ENCODE measurements at regions not wholly inside any gene's neighbourhood (a gene's known extent, or its start where the extent isn't known, plus 50 kb on each side); places are given as distances from the start of the nearest gene placed in this dataset.

- no peak for DNase-seq
Measured at GRCh38 chr7:10804770-10805169, 168.9 kb upstream of the PHF14 start.

DNA sequence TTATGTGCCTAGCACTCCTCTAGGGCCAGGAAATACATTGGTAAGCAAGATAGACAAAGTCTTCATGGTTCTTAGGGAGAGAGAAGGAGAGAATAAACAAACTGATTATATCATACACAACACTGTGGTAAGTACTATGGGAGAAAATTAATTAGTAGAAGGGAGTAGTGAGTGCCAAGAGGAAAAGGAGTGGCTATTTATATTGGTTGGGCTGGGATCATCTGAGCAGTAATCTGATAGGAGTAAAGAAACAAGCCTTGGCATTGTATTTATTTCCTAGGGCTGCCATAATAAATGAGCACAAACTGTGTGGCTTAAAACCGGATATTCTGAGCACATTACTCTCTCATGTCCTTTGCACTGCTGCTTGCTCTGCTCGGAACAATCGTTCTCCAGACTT lies 158.1 kb upstream of the PHF14 start:
- no peak for DNase-seq

DNA sequence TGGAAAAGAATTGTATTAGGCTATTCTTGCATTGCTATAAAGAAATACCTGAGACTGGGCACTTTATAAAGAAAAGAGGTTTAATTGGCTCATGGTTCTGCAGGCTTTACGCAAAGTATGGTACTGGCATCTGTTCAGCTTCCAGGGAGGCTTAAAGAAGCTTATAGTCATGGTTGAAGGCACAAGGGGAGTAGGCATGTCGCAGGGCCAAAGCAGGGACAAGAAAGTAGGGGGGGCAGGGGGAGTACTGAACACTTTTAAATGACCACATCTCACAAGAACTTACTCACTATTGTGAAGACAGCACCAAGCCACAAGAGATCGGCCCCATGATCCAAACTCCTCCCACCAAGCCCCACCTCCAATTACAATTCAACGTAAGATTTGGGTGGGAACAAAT lies 152.5 kb upstream of the PHF14 start:
- DNase-seq = no peak

GRCh38 chr7:10824154-10824553 lies 149.5 kb upstream of the PHF14 start:
- DNase-seq = no peak

- DNase-seq = no peak
Measured at GRCh38 chr7:10838228-10838627, 135.4 kb upstream of the PHF14 start.

GRCh38 chr7:10845225-10845624 lies 128.4 kb upstream of the PHF14 start:
- DNase-seq = no peak

GRCh38 chr7:10855583-10855982 lies 118.1 kb upstream of the PHF14 start:
- DNase-seq = no peak

DNA sequence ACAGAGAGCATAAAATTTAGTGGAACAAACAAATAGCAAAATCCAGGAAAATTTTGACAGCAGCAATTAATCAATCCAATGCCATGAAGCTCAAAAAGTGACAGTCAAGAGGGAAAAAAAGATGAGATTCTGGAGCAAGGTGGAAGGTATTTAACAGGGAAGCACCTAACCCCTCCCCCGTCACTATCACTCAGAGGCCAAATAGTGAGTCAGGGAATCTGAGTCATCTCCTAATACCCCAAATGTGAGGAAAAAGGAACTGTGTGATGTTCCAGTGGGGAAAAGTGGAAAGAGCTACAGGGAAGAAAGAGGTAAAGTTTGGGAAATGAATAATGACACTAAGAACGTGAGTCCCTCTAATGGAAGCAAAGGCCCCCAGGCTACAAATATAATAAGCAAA lies 113.2 kb upstream of the PHF14 start:
- no peak for DNase-seq

DNA sequence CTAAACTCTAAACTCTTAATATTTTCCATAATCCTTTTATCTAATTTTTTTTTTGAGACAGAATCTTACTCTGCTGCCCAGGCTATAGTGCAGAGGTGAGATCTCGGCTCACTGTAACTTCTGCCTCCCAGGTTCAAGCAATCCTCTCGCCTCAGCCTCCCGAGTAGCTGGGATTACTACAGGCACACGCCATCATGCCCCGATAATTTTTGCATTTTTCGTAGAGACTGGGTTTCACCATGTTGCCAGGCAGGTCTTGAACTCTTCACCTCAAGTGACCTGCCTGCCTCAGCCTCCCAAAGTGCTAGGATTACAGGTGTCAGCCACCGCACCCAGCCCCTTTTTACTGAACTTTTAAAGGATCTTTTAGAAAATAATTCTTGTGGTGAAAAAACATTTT lies 110.2 kb upstream of the PHF14 start:
- no peak for DNase-seq

GRCh38 chr7:10874666-10875065 lies 99.0 kb upstream of the PHF14 start:
- no peak for DNase-seq

DNA sequence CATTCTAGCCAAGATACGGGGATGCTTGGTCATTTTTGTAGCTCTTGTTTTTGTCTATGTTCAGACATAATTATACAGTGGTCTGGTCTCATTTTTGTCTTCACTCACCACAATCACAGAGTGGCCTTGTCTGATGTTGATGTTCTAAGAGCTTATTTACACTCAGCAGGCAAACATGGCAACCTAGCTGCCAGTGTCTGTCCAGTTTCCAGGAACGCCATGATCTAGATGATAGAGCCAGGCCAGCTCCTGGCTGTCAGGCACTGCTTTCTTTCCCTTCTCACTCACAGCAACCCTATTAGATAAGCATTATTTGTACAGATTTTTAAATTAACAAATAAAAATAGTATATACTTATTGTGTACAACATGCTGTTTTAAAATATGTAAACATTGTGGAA lies 98.6 kb upstream of the PHF14 start:
- DNase-seq = no peak

GRCh38 chr7:10888861-10889260 lies 84.8 kb upstream of the PHF14 start:
- DNase-seq = peak; percentile 15

- peak; percentile 38 for DNase-seq
Measured at GRCh38 chr7:10889266-10889898, 84.3 kb upstream of the PHF14 start.

DNA sequence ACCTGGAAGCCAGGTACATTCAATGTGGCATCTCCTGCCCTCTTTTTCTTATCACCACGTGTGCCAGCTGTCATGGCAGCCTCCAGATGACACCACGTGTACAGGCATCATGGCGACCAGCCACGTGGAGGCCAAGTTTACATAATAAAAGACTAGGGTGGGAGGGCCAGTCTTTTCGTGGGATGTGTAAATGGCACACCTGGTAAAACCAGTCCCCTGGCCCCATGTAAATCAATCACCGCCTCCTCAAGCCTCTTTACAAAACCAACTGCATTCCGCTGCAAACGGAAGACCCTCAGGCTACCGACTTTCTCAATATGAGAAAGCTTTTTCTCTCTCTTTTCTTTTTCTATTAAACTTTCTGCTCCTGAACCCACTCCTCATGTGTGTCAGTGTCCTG lies 65.1 kb upstream of the PHF14 start:
- no peak for DNase-seq

DNA sequence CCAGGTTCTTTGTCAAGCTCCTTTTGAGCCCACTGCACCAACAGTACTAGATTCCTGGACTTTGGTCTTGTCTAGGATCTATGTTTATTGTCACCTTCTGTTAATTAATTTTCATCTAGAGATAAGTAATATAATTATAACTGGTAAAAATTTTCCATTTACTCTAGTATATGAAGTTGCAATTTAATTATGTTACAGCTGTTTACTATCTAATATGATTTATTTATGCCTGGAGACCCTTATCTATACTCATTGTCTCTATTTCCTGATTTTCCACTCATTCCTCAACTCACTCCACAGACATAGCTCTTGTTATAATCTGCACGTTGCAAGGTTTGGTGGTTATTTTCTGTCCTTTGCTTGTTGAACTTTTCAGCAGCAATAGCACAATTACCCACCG lies 63.2 kb upstream of the PHF14 start:
- no peak for DNase-seq

DNA sequence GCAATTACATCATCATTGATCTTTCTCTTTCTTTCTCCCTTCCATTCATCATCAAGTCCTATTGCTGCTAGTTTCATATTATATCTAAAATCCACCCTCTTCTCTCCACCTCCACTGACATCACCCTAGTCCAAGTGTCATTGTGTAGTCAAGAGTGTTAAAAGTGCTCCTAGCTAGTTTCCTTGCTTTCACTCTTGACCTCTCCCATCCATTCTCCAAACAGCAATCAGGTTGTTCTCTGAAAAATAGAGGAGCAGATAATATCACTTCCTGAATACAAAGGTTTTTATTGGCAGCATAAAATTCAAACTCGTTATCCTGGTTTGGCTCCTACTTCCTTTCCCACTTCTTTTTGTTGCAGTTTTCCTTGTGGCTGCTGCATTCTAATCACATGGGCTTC lies 61.6 kb upstream of the PHF14 start:
- DNase-seq = no peak

DNA sequence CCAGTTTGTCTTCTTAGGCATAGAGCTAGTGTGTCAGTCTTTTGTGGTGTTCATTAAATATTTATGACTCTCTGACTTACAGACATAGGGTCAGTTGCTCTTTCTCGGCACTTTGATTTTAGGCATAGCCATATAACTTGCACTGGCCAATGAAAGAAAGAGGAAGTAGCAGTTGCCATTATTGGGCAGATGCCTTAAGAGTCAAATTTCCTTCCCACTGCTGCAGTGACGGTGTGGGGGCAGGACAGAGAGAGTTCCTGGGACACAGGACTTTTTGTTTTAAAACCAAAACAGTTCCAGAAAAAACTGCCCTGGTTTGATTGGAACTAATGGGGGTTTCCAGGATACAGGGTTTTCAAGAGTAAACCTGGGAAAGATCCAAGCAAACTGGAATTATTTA lies 60.2 kb upstream of the PHF14 start:
- DNase-seq = no peak

DNA sequence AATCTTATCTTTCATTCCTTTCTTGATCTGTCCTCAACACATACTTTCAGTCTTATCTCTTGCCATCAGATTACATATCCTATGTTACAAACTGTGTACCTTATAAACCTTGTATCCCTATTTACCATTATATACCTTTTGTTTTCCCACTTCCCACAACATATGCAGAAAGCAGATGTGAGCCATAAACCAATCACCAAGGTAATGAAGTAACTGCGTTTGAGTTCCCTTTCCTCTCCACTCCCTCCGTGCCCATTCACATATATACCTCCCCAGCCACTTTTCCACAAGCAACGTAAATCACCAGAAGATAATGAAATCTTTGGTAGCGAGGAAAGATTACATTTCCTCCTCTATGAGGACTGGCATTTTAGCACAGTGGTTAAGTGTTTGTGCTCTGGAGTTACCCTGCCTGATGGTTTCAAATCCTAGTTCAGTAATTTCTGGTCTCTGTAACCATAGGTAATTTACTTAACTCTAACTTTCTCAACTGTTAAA lies 55.5 kb upstream of the PHF14 start:
- no peak for DNase-seq

GRCh38 chr7:10919923-10920322 lies 53.7 kb upstream of the PHF14 start:
- DNase-seq = no peak
